ENCODE measurements at regions not wholly inside any gene's neighbourhood (a gene's known extent, or its start where the extent isn't known, plus 50 kb on each side); places are given as distances from the start of the nearest gene placed in this dataset.

DNA sequence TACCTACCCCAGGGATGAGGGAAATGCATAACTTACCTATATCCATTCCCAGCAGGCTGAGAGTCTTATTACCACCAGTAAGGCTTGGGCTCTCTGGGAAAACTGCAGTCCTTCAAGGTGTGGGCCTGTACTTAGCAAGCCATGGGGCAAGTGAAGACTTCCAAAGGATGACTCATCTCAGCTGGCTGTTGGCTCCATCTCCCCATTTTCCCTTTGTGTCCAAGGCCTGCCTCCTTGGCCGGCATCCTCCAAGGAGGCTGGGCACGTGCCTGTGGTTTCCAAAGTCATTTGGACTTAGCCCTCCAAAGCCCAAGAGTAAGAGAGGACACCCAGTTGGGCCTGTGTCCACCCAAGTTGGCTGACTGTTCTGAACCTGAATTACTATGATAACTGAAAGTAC, 89.8 kb downstream of the TMEM100 start:
- DNase-seq = no peak

- no peak for DNase-seq
These were observed 90.4 kb downstream of the TMEM100 start for GRCh38 chr17:55632236-55632635.

GRCh38 chr17:55629995-55630394, 92.7 kb downstream of the TMEM100 start:
- DNase-seq = no peak

DNA sequence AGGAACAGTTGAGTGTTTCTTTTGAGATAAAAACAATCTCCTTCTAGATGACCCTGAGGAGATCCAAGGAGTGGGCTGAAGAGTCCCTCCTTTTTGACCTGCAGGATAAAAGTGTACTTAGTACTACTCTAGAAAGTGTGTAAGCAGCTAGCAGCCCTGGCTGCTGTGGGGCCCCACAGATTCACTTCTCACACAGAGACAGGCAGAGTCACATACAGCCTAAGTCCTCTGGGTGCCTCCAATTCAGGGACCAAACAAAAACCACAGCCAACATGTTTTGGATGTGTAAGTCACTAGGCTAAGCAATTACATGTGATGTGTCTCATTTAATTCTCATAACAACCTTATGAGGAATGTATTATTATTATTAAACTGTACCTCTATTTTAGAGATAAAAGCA, 97.1 kb downstream of the TMEM100 start:
- DNase-seq = no peak

- DNase-seq = no peak
These were observed 97.8 kb downstream of the TMEM100 start for GRCh38 chr17:55624772-55625433.

GRCh38 chr17:55622547-55622946, 100.1 kb downstream of the TMEM100 start:
- no peak for DNase-seq

- no peak for DNase-seq
These were observed 101.7 kb downstream of the TMEM100 start for GRCh38 chr17:55620945-55621344.

DNA sequence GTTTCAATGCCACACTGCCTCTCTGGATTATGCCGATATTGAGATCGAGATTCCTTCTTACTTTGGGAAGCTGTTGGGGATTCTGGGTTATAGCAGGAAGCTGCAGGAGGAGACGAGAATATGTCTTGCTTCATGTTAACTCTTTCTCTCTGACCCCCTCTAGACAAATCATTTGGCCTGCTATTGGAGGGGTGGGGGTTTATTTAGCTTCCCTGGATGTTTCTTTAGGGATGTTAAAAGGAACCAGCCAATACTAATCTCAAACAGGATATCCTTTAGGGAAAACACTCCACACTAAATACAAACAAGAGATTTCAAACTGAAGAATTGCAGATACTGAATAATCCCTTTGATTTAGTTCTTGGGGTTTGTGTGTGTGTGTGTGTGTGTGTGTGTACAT, 102.6 kb downstream of the TMEM100 start:
- no peak for DNase-seq

- DNase-seq = no peak
These were observed 105.2 kb downstream of the TMEM100 start for GRCh38 chr17:55617441-55617840.

- no peak for DNase-seq
These were observed 102.8 kb upstream of the SMIM36 start for GRCh38 chr17:55614061-55614460.

DNA sequence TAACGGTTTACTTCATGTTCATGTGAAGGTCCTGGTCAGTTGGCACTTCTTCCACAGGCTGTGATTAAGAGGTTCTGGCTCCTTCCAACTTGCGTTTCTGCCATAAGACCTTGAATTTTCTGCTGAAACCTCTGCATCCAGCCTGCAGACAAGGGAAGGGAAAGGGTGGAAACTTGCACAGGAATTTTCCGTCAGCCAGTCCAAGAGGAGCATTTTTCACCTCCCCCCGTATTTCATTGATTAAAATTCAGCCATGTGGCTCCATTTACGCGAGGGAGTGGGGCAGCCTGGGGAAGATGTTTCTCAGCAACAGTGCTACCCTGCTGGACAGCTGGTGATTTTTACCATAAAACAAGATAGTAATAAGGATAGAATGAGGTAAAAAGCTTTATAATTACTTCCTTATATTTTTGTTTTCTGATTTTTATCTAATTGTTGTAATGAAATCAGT, 101.5 kb upstream of the SMIM36 start:
- no peak for DNase-seq

- DNase-seq = no peak
These were observed 96.6 kb upstream of the SMIM36 start for GRCh38 chr17:55607731-55608341.

DNA sequence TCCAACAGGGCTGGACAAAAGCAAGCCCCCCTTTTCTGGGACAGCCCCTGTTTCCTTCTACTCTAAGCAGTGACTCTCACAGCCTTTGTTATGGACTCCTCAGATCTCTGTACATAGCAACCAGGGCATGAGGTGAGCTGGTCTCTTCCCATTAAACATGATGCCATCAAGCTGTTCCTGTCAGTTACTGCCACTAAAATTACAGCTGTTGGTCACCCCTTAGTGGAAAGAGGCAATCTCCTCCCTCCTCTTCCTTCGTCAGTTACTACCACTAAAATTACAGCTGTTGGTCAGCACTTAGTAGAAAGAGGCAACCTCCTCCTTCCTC, 95.2 kb upstream of the SMIM36 start:
- DNase-seq = no peak

DNA sequence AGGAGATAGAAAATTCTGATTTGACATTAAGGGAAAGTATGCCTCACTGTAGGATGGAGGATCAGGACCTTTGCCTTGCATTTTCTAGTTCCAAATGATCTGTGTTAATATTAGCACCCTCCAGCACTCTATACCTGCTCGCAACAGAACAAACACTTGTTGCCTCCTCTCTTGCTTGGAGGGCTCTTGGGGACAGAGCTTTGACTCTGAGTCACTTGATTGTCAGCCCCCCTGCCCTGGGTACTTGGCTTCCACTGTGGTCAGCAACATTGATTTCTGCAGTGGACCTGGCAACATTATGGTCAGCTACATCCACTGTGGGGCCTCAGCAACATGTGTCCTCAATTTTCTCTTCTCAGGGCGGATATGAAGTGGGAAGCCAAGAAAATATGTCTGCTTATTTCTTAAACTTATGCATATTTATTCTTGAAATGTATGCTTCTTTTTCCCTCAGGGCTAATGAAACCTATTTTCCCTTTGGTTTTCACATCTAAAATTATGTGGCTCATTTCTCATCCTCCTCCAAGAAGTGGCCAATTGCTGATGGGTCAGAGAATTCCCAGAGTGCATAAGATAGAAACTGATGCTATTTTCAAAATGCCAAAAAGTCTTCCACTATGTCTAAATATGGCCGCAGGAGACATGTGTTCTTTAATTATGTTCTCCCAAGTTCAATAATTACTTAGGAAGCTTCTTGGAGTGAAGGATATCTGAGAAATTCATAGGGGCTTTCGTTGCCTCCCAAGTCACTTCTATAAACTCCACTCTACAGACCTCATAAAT, 94.6 kb upstream of the SMIM36 start:
- no peak for DNase-seq

DNA sequence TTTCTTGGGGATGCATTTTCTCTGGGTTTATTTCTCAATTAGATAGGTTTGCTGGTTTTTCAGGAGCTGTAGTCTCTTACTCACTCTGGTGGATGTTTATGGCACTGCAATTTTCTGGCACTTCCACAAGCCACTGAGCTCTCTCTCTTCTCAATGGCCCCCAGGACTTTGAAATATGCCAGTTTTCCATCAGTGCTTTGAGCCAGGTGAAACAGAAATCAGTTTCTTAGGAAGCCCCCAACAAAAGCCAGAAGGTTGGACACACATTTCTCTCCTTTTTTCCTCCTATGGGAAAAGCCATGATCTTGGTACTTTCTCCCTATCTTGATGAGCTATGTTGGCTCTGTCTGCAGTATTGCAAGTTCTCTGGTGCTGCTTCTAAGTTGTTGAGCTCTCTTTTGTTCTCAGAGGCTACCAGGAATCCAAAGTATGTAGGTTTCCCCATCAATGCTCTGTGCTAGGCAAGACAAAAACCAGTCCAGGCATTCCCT, 90.7 kb upstream of the SMIM36 start:
- DNase-seq = peak; percentile 2

- DNase-seq = no peak
These were observed 87.2 kb upstream of the SMIM36 start for GRCh38 chr17:55598495-55598894.

GRCh38 chr17:55588446-55589242, 77.4 kb upstream of the SMIM36 start:
- DNase-seq = no peak

DNA sequence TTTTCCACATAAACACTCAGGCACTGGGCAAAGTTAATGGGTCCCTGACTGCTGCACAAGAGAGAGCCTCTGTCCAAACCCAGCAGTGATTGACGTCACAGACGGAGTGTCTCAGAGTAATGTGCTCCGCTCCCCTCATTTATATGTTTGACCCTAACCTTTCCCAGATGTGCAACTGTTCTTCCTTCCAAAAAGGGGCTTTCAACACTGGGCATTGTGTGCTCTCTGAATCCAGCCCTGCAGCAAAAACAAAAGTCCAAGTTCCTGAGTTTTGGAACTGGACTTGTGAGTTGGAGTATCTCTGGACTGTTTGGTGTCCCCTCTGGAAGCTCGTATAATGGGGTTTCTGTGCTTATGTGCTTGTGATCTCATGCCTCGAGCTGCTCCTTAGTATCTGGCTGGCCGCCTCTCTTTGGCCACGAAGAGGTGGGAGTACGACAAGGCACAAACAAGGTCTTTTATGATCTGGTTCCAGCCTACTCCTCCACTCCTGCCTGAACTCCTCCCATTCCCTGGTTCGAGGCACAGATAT, 76.4 kb upstream of the SMIM36 start:
- no peak for DNase-seq

DNA sequence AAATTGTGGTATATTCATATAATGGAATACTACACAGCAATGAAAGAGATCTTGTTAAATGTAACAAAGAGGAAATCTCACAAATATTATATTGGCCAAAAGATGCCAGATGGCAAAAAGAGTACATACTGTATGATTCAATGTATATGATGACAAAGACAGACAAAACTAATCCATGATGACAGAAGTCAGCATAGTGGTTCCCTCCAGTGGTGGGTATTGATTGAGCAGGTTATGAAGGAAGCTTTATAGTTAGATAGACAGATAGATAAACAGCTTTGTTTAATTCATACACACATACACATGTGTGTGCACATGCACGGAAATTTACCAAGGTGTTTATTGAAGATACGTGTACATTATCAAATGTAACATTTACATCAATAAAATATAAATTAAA, 74.4 kb upstream of the SMIM36 start:
- no peak for DNase-seq

DNA sequence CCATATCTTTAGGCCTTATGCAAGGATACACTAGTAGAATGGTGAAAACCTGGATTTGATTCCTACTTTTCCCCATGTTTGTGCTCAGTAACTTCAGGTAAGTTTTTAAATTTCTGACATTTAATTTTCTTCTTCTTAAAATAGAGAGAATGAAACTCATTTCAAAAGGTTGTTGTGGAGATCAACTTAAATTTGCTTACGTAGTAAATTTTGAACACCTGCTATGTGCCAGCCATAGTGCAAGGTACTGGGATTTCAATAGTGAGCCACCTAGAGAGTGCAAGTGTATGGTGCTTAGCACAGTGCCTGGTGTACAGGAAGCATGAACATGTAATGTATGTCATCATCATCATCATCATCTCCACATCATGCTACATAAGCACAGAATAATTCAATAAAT, 73.6 kb upstream of the SMIM36 start:
- no peak for DNase-seq

GRCh38 chr17:55584055-55584685, 72.9 kb upstream of the SMIM36 start:
- peak; percentile 28 for DNase-seq

- DNase-seq = no peak
These were observed 71.6 kb upstream of the SMIM36 start for GRCh38 chr17:55582897-55583296.
